ENCODE measurements at regions not wholly inside any gene's neighbourhood (a gene's known extent, or its start where the extent isn't known, plus 50 kb on each side); places are given as distances from the start of the nearest gene placed in this dataset.

- H3K4me3 ChIP-seq (ENCODE audit: control insufficient read depth, low read depth, low read length), result no peak overlapping the region
- DNase-seq (ENCODE audit: low read depth), result no peak
- no peak for TF ChIP-seq CTCF (IDR thresholded peaks at IDR 0.05; ENCODE audit: control insufficient read depth, insufficient read depth, low read depth, low read length, missing control alignments)
These were observed 202.0 kb upstream of the SEMA3C start for GRCh38 chr7:81120803-81121202.

GRCh38 chr7:81120111-81120510 lies 201.3 kb upstream of the SEMA3C start:
- TF ChIP-seq CTCF (IDR thresholded peaks at IDR 0.05; ENCODE audit: control insufficient read depth, insufficient read depth, low read depth, low read length, missing control alignments), result no peak
- no peak overlapping the region for H3K4me3 ChIP-seq (ENCODE audit: control insufficient read depth, low read depth, low read length)
- DNase-seq (ENCODE audit: low read depth), result no peak

- no peak for TF ChIP-seq CTCF (IDR thresholded peaks at IDR 0.05; ENCODE audit: control insufficient read depth, insufficient read depth, low read depth, low read length, missing control alignments)
- no peak for DNase-seq (ENCODE audit: low read depth)
- no peak overlapping the region for H3K4me3 ChIP-seq (ENCODE audit: control insufficient read depth, low read depth, low read length)
These were observed 195.8 kb upstream of the SEMA3C start for GRCh38 chr7:81114633-81115032.

GRCh38 chr7:81112731-81113130 lies 193.9 kb upstream of the SEMA3C start:
- H3K4me3 ChIP-seq (ENCODE audit: control insufficient read depth, low read depth, low read length), result no peak overlapping the region
- DNase-seq (ENCODE audit: low read depth), result no peak
- no peak for TF ChIP-seq CTCF (IDR thresholded peaks at IDR 0.05; ENCODE audit: control insufficient read depth, insufficient read depth, low read depth, low read length, missing control alignments)

- DNase-seq (ENCODE audit: low read depth), result no peak
- no peak for TF ChIP-seq CTCF (IDR thresholded peaks at IDR 0.05; ENCODE audit: control insufficient read depth, insufficient read depth, low read depth, low read length, missing control alignments)
- H3K4me3 ChIP-seq (ENCODE audit: control insufficient read depth, low read depth, low read length), result no peak overlapping the region
These were observed 193.1 kb upstream of the SEMA3C start for GRCh38 chr7:81111781-81112540.

- peak; percentile 97 for DNase-seq (ENCODE audit: low read depth)
- TF ChIP-seq CTCF (IDR thresholded peaks at IDR 0.05; ENCODE audit: control insufficient read depth, insufficient read depth, low read depth, low read length, missing control alignments), result no peak
- H3K4me3 ChIP-seq (ENCODE audit: control insufficient read depth, low read depth, low read length), result no peak overlapping the region
These were observed 192.5 kb upstream of the SEMA3C start for GRCh38 chr7:81111358-81111757.
